BLaER1 (cell line): ENCODE measurements at regions not wholly inside any gene's neighbourhood (a gene's known extent, or its start where the extent isn't known, plus 50 kb on each side); places are given as distances from the start of the nearest gene placed in this dataset.

ENCODE experiments used
- H3K27ac ChIP-seq: shearing (Covaris generic); formaldehyde crosslinking; 2 replicates; pipeline ENCODE4 v1.8.1; 2022
- H3K27me3 ChIP-seq: shearing (Covaris generic); formaldehyde crosslinking; 2 replicates; pipeline ENCODE4 v1.8.1; 2022
- H3K36me3 ChIP-seq: shearing (Covaris generic); formaldehyde crosslinking; 2 replicates; pipeline ENCODE4 v1.8.1; 2022
- H3K4me1 ChIP-seq: shearing (Covaris generic); formaldehyde crosslinking; 2 replicates; pipeline ENCODE4 v1.8.1; 2022
- H3K4me2 ChIP-seq: shearing (Covaris generic); formaldehyde crosslinking; 2 replicates; pipeline ENCODE4 v1.8.1; 2022
- H3K4me3 ChIP-seq: shearing (Covaris generic); formaldehyde crosslinking; 2 replicates; pipeline ENCODE4 v1.8.1; 2022
- H3K9ac ChIP-seq: shearing (Covaris generic); formaldehyde crosslinking; 2 replicates; pipeline ENCODE4 v1.8.1; 2022
- H3K9me3 ChIP-seq: shearing (Covaris generic); formaldehyde crosslinking; 2 replicates; pipeline ENCODE4 v1.8.1; 2022
- H4K20me1 ChIP-seq: shearing (Covaris generic); formaldehyde crosslinking; 2 replicates; pipeline ENCODE4 v1.8.1; 2022
- Cebpa-rat ChIP-seq: shearing (Covaris generic); IDR thresholded peaks from 2 replicates; pipeline ENCODE4 v1.8.1; 2022

- H3K9me3 ChIP-seq: no peaks in the 10 kb centered on the region
- no peaks in the 10 kb centered on the region for H3K4me1 ChIP-seq
- H3K27me3 ChIP-seq: no peaks in the 10 kb centered on the region
- no peak overlapping the region for H3K4me3 ChIP-seq
- no peak overlapping the region for H3K9ac ChIP-seq
- no peaks in the 10 kb centered on the region for H4K20me1 ChIP-seq
- no peaks in the 10 kb centered on the region for H3K36me3 ChIP-seq
- TF ChIP-seq Cebpa-rat: no peak
- no peak overlapping the region for H3K27ac ChIP-seq
- no peak overlapping the region for H3K4me2 ChIP-seq
Observed at GRCh38 chr2:187943772-187944369, 347.8 kb upstream of the GULP1 start.

DNA sequence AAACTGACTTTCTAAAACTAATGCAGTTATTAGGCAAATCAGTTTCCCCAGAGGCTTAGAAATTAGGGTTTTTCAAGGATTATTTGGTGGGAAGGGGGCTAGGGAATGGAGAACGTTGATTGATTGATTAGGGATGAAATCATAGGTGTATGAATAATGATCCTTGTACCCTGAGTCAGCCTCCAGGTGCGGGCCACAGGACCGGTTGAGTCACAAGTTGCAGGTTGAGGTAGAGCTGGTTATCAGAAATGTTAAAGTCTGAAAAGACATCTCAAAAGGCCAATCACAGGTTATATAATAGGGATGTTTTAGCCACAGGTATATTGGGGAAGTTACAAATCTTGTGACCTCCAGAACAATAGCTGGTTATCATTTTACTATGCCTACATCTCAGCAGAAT, 341.8 kb upstream of the GULP1 start:
- no peaks in the 10 kb centered on the region for H3K36me3 ChIP-seq
- H4K20me1 ChIP-seq: no peaks in the 10 kb centered on the region
- peaks cover 16% of the 10 kb centered on the region for H3K9me3 ChIP-seq
- H3K27me3 ChIP-seq: no peaks in the 10 kb centered on the region
- no peak overlapping the region for H3K4me2 ChIP-seq
- H3K9ac ChIP-seq: no peak overlapping the region
- H3K27ac ChIP-seq: no peak overlapping the region
- H3K4me1 ChIP-seq: no peaks in the 10 kb centered on the region
- no peak overlapping the region for H3K4me3 ChIP-seq
- no peak for TF ChIP-seq Cebpa-rat

DNA sequence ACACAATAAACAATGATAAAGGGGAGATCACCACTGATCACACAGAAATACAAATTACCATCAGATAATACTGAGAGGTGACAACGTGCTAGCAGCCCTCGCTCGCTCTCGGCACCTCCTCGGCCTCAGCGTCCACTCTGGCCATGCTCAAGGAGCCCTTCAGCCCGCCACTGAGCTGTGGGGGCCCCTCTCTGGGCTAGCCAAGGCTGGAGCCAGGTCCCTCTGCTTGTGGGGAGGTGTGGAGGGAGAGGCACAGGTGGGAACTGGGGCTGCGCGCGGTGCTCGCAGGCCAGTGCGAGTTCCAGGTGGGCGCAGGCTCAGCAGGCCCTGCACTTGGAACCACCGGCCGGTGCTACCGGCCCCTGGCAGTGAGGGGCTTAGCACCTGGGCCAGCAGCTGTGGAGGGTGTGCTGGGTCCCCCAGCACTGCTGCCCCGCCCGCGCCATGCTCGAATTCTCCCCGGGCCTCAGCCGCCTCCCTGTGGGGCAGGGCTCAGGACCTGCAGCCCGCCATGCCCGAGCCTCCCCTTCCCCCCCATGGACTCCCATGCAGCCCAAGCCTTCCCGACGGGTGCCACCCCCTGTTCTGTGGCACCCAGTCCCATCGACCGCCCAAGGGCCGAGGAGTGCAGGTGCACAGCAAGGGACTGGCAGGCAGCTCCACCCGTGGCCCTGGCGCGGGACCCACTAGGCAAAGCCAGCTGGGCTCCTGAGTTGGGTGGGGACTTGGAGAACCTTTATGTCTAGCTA, 340.0 kb upstream of the GULP1 start:
- no peak overlapping the region for H3K27ac ChIP-seq
- no peak overlapping the region for H3K4me3 ChIP-seq
- no peaks in the 10 kb centered on the region for H3K4me1 ChIP-seq
- H3K27me3 ChIP-seq: no peaks in the 10 kb centered on the region
- H3K9me3 ChIP-seq: peaks cover 16% of the 10 kb centered on the region
- H3K4me2 ChIP-seq: no peak overlapping the region
- no peak overlapping the region for H3K9ac ChIP-seq
- TF ChIP-seq Cebpa-rat: no peak
- H4K20me1 ChIP-seq: no peaks in the 10 kb centered on the region
- H3K36me3 ChIP-seq: no peaks in the 10 kb centered on the region

DNA sequence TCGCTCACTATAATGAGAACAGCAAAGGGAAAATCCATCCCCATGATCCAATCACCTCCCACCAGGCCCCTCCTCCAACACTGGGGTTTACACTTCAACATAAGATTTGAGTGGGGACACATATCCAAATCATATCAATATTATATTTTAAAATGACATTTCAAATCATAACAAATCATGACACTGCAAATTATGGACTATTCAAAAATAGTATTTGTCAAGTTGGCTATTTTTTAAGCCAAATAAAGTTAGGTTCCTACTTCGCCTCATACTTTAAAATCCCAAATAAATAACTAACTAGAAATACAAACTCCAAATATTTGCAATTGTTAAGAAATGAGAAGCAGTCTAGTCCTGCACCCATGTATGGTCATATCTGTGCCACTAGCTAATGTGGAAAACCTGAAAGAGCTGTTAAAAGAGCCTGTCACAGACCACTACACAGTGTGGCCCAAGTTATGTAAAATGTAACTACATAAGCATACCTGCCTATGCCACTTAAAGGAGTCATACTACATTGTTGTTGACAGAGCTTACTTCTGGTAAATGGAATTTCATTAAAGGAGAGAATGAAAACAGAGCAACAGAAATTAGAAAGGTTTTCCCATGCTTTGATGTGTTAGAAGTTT, 334.7 kb upstream of the GULP1 start:
- Histone ChIP-seq H4K20me1 (no peaks in the 10 kb centered on the region), H3K4me3 (no peak overlapping the region), H3K4me2 (no peak overlapping the region), H3K36me3 (no peaks in the 10 kb centered on the region), H3K4me1 (peaks cover 5% of the 10 kb centered on the region; the same call in 1 of the 2 replicates), H3K27ac (no peak overlapping the region), H3K27me3 (no peaks in the 10 kb centered on the region), H3K9ac (no peak overlapping the region), H3K9me3 (peaks cover 7% of the 10 kb centered on the region)
- TF ChIP-seq Cebpa-rat: no peak

DNA sequence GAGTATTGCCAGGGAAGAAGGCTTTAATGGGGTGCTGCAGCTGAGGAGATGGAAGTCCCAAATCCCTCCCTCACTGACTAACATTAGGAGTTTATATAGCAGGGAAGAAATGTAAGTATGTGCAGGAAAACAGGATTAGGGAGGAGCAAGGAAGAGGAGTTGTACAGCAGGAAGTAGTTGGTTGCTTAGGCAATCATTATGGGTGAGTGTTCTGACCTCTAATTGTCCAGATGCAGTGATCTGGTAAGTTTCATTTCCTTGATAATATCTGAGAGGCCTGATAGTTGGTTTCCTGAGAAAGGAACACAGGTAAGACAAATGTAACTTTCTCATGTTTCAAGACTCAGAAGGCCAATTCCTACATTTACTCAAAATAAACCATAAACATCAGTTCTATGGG, 331.9 kb upstream of the GULP1 start:
- Histone ChIP-seq H4K20me1 (no peaks in the 10 kb centered on the region), H3K4me1 (peaks cover 5% of the 10 kb centered on the region; the same call in 1 of the 2 replicates), H3K9ac (no peak overlapping the region), H3K27ac (no peak overlapping the region), H3K36me3 (no peaks in the 10 kb centered on the region), H3K4me3 (no peak overlapping the region), H3K4me2 (no peak overlapping the region), H3K27me3 (no peaks in the 10 kb centered on the region), H3K9me3 (no peaks in the 10 kb centered on the region)
- no peak for TF ChIP-seq Cebpa-rat

- H3K9ac ChIP-seq: no peak overlapping the region
- no peak overlapping the region for H3K4me3 ChIP-seq
- TF ChIP-seq Cebpa-rat: no peak
- no peaks in the 10 kb centered on the region for H3K27me3 ChIP-seq
- H4K20me1 ChIP-seq: no peaks in the 10 kb centered on the region
- H3K4me2 ChIP-seq: no peak overlapping the region
- no peak overlapping the region for H3K27ac ChIP-seq
- H3K9me3 ChIP-seq: no peaks in the 10 kb centered on the region
- H3K4me1 ChIP-seq: peaks cover 5% of the 10 kb centered on the region; the same call in 1 of the 2 replicates
- H3K36me3 ChIP-seq: no peaks in the 10 kb centered on the region
Observed at GRCh38 chr2:187962538-187962937, 329.1 kb upstream of the GULP1 start.

DNA sequence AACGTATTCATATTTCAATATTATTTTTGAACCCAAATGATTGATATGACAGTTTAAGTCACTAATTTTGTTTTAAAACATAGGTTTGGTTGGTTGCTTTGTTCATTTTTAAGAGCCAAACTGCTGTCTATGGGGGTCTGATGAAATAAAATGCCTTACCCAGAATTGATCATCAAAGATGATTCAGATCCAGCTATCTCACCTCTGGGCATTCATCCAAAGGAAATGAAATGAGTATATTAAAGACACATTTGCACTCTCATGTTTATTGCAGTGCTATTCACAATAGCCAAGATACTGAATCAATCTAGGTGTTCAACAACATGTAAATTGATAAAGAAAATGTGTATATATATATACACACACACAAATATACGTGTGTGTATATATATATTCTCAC, 326.9 kb upstream of the GULP1 start:
- Histone ChIP-seq H3K9me3 (no peaks in the 10 kb centered on the region), H4K20me1 (no peaks in the 10 kb centered on the region), H3K4me3 (no peak overlapping the region), H3K27ac (no peak overlapping the region), H3K9ac (no peak overlapping the region), H3K27me3 (no peaks in the 10 kb centered on the region), H3K36me3 (no peaks in the 10 kb centered on the region), H3K4me1 (peaks cover 3% of the 10 kb centered on the region; the same call in 1 of the 2 replicates), H3K4me2 (no peak overlapping the region)
- TF ChIP-seq Cebpa-rat: no peak

- no peaks in the 10 kb centered on the region for H3K4me1 ChIP-seq
- no peak overlapping the region for H3K9ac ChIP-seq
- no peak overlapping the region for H3K27ac ChIP-seq
- H3K9me3 ChIP-seq: no peaks in the 10 kb centered on the region
- H3K4me2 ChIP-seq: no peak overlapping the region
- no peaks in the 10 kb centered on the region for H3K27me3 ChIP-seq
- H3K4me3 ChIP-seq: no peak overlapping the region
- no peak for TF ChIP-seq Cebpa-rat
- H4K20me1 ChIP-seq: no peaks in the 10 kb centered on the region
- H3K36me3 ChIP-seq: no peaks in the 10 kb centered on the region
Observed at GRCh38 chr2:187966924-187967323, 324.8 kb upstream of the GULP1 start.

- no peak overlapping the region for H3K9ac ChIP-seq
- H3K9me3 ChIP-seq: no peaks in the 10 kb centered on the region
- no peaks in the 10 kb centered on the region for H3K36me3 ChIP-seq
- no peak overlapping the region for H3K27ac ChIP-seq
- H4K20me1 ChIP-seq: no peaks in the 10 kb centered on the region
- H3K4me1 ChIP-seq: no peaks in the 10 kb centered on the region
- no peak overlapping the region for H3K4me2 ChIP-seq
- no peaks in the 10 kb centered on the region for H3K27me3 ChIP-seq
- TF ChIP-seq Cebpa-rat: no peak
- H3K4me3 ChIP-seq: no peak overlapping the region
Observed at GRCh38 chr2:187971893-187972292, 319.8 kb upstream of the GULP1 start.

GRCh38 chr2:187976259-187976985, 315.3 kb upstream of the GULP1 start:
- Histone ChIP-seq H3K4me3 (no peak overlapping the region), H3K4me1 (peaks cover 6% of the 10 kb centered on the region; the same call in 1 of the 2 replicates), H3K36me3 (no peaks in the 10 kb centered on the region), H3K27me3 (no peaks in the 10 kb centered on the region), H3K27ac (no peak overlapping the region), H3K9me3 (no peaks in the 10 kb centered on the region), H3K4me2 (no peak overlapping the region), H3K9ac (no peak overlapping the region), H4K20me1 (no peaks in the 10 kb centered on the region)
- no peak for TF ChIP-seq Cebpa-rat
